Cardiac muscle cell (in vitro differentiated cells and primary cell): ENCODE measurements at regions not wholly inside any gene's neighbourhood (a gene's known extent, or its start where the extent isn't known, plus 50 kb on each side); places are given as distances from the start of the nearest gene placed in this dataset.

Experiments used
- DNase-seq, 2 donors: peaks; one replicate each; pipeline versions ENCODE4 v3.0.0 to v3.0.0-alpha.2; 2010 to 2017; ENCODE audit warnings: low read depth in 1 of 2, low spot score in 1 of 2
- H3K27ac ChIP-seq: fragments of 200-600 bp; sonication (generic); 2 replicates; pipeline ENCODE4 v1.5.1; 2016
- H3K27me3 ChIP-seq: fragments of 200-600 bp; sonication (generic); 2 replicates; pipeline ENCODE4 v1.6.0; 2016; ENCODE audit warnings: control low read depth
- H3K36me3 ChIP-seq: fragments of 200-600 bp; sonication (generic); 2 replicates; pipeline ENCODE4 v1.5.1; 2016; ENCODE audit warnings: control low read depth
- H3K4me1 ChIP-seq: fragments of 200-600 bp; sonication (generic); 2 replicates; pipeline ENCODE4 v1.8.1; 2017; ENCODE audit warnings: low read depth, mild to moderate bottlenecking, mixed run types
- H3K4me3 ChIP-seq: fragments of 200-600 bp; sonication (generic); 2 replicates; pipeline ENCODE4 v1.5.1; 2016; ENCODE audit warnings: mild to moderate bottlenecking
- H3K9me3 ChIP-seq: fragments of 200-600 bp; sonication (generic); 2 replicates; pipeline ENCODE4 v1.5.1; 2017; ENCODE audit warnings: low read depth, mild to moderate bottlenecking, control low read depth
- TF ChIP-seq, protein P1 (sequence below): IDR thresholded peaks from 2 replicates; pipeline ENCODE4 v1.5.1; 2012; ENCODE audit warnings: low read depth, mild to moderate bottlenecking, low read length

GRCh38 chr2:184129073-184129472, 469.3 kb upstream of the ZNF804A start:
- no peak for DNase-seq
- H3K36me3 ChIP-seq, result no peaks in the 10 kb centered on the region
- no peaks in the 10 kb centered on the region for H3K27me3 ChIP-seq
- H3K4me3 ChIP-seq, result no peak overlapping the region
- TF ChIP-seq, protein P1, sequence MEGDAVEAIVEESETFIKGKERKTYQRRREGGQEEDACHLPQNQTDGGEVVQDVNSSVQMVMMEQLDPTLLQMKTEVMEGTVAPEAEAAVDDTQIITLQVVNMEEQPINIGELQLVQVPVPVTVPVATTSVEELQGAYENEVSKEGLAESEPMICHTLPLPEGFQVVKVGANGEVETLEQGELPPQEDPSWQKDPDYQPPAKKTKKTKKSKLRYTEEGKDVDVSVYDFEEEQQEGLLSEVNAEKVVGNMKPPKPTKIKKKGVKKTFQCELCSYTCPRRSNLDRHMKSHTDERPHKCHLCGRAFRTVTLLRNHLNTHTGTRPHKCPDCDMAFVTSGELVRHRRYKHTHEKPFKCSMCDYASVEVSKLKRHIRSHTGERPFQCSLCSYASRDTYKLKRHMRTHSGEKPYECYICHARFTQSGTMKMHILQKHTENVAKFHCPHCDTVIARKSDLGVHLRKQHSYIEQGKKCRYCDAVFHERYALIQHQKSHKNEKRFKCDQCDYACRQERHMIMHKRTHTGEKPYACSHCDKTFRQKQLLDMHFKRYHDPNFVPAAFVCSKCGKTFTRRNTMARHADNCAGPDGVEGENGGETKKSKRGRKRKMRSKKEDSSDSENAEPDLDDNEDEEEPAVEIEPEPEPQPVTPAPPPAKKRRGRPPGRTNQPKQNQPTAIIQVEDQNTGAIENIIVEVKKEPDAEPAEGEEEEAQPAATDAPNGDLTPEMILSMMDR, result no peak
- H3K9me3 ChIP-seq, result no peaks in the 10 kb centered on the region
- no peak overlapping the region for H3K27ac ChIP-seq
- no peaks in the 10 kb centered on the region for H3K4me1 ChIP-seq

- TF ChIP-seq, protein P1, result no peak
- H3K27ac ChIP-seq, result no peak overlapping the region
- no peaks in the 10 kb centered on the region for H3K27me3 ChIP-seq
- no peaks in the 10 kb centered on the region for H3K36me3 ChIP-seq
- no peaks in the 10 kb centered on the region for H3K9me3 ChIP-seq
- no peaks in the 10 kb centered on the region for H3K4me1 ChIP-seq
- DNase-seq, result no peak
- H3K4me3 ChIP-seq, result no peak overlapping the region
Measured at GRCh38 chr2:184137955-184138354, 460.4 kb upstream of the ZNF804A start.

DNA sequence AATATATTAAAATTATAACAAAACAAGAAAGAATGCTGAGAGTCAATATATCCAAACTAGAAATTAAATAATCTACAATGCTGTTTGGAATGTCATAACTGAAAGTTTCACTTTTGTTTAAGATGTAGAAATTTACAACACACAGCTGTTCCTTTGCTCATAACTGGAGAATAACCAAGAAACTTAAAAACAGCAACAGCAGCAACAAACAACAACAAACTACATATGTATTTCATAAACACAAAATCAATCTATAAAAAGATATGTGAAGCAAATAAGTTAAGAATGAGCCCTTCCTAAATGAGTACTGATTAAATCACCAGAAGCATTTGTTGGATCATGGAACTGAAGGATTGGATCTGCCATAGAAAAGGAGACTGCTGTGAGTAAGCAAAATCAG, 456.5 kb upstream of the ZNF804A start:
- TF ChIP-seq, protein P1, result no peak
- Histone ChIP-seq H3K9me3 (no peaks in the 10 kb centered on the region), H3K4me3 (no peak overlapping the region), H3K4me1 (no peaks in the 10 kb centered on the region), H3K27ac (no peak overlapping the region), H3K36me3 (no peaks in the 10 kb centered on the region), H3K27me3 (no peaks in the 10 kb centered on the region)
- DNase-seq, result no peak

GRCh38 chr2:184154438-184154837, 443.9 kb upstream of the ZNF804A start:
- no peak overlapping the region for H3K4me3 ChIP-seq
- no peak overlapping the region for H3K27ac ChIP-seq
- H3K36me3 ChIP-seq, result no peaks in the 10 kb centered on the region
- no peaks in the 10 kb centered on the region for H3K4me1 ChIP-seq
- no peaks in the 10 kb centered on the region for H3K9me3 ChIP-seq
- TF ChIP-seq, protein P1, result no peak
- DNase-seq, result no peak
- H3K27me3 ChIP-seq, result no peaks in the 10 kb centered on the region

DNA sequence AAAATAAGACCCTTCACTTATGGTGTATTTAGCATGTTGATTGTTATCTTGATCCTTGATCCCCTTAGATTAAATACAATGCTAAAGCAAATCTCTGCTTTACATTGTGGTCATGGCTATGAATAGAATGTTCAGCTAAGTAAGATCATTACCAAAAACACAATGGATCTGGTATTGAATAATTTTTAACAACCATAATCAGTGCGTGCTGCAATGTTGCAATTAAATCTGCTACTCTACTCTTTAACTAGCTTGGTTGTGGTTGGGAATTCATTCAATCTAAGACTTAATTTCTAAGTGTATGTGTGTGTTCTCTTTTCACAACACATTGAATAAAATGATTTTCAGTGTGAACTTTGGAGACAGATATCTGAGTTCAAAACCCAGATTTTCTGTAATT, 442.5 kb upstream of the ZNF804A start:
- H3K9me3 ChIP-seq, result no peaks in the 10 kb centered on the region
- H3K4me1 ChIP-seq, result no peaks in the 10 kb centered on the region
- H3K4me3 ChIP-seq, result no peak overlapping the region
- TF ChIP-seq, protein P1, result no peak
- no peaks in the 10 kb centered on the region for H3K27me3 ChIP-seq
- H3K36me3 ChIP-seq, result no peaks in the 10 kb centered on the region
- H3K27ac ChIP-seq, result no peak overlapping the region
- DNase-seq, result no peak

DNA sequence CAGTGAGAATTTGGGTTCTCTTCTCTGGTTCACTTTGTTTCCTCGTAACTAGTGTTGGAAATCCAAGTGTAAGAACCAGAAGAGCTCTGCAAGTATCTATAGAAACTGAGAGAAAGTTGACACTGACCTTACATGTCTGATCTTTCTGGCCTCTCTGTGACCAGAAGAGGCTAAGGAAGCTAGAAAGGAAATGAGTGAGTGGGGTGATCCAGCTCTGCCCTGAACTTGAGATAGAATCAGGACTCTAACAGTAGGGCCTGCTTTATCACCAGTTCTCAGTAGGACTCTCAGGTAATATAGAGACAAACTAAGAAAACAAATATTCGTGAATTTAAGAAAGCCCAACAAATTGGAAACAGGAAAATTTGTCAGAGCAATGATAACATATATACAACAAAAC, 441.2 kb upstream of the ZNF804A start:
- H3K36me3 ChIP-seq, result no peaks in the 10 kb centered on the region
- H3K27ac ChIP-seq, result no peak overlapping the region
- H3K9me3 ChIP-seq, result no peaks in the 10 kb centered on the region
- H3K4me1 ChIP-seq, result no peaks in the 10 kb centered on the region
- no peaks in the 10 kb centered on the region for H3K27me3 ChIP-seq
- H3K4me3 ChIP-seq, result no peak overlapping the region
- TF ChIP-seq, protein P1, result no peak
- no peak for DNase-seq
